Mucosa of descending colon (tissue), 3 donors: ENCODE measurements at regions not wholly inside any gene's neighbourhood (a gene's known extent, or its start where the extent isn't known, plus 50 kb on each side); places are given as distances from the start of the nearest gene placed in this dataset.

Source experiments
- ATAC-seq: fragments of 200-7000 bp; cut with Tn5 transposase; one replicate; pipeline ENCODE4 v1.9.1; 2020; ENCODE audit warnings: mild to moderate bottlenecking, moderate library complexity
- DNase-seq, 3 donors: peaks; one replicate each; pipeline ENCODE4 v3.0.0-alpha.2; 2020
- H3K36me3 ChIP-seq: fragments of 200-600 bp; one replicate; pipeline ENCODE4 v1.8.0; 2021; ENCODE audit warnings: low read depth, mild to moderate bottlenecking
- H3K4me1 ChIP-seq: fragments of 200-600 bp; one replicate; pipeline ENCODE4 v1.8.0; 2021; ENCODE audit warnings: low read depth, mild to moderate bottlenecking
- H3K4me3 ChIP-seq: fragments of 200-600 bp; one replicate; pipeline ENCODE4 v1.8.0; 2021; ENCODE audit warnings: mild to moderate bottlenecking
- H3K9me3 ChIP-seq: fragments of 200-600 bp; one replicate; pipeline ENCODE4 v1.8.0; 2021; ENCODE audit warnings: mild to moderate bottlenecking
- CTCF ChIP-seq: fragments of 200-600 bp; IDR thresholded peaks from one replicate; pipeline ENCODE4 v1.8.0; 2022; ENCODE audit warnings: antibody characterized with exemption, mild to moderate bottlenecking
- intact Hi-C, 2 donors: fragments of 100-400 bp; cut with DNase I in 1 of 2; cut with micrococcal nuclease in 1 of 2; formaldehyde crosslinking; loops; one replicate each; pipeline versions ENCODE4 v1.11.0 to v1.11.1; 2022; cut with DNase I, micrococcal nuclease
- donor health status: DM: no; HTN: no; CAD: no; lungs with moderate emphysema.
- donor health status: DM: no; HTN: no; CAD: no.
- donor health status: DM: no; HTN: yes; CAD: no.

- Histone ChIP-seq H3K36me3 (no peaks in the 10 kb centered on the region), H3K4me1 (no peaks in the 10 kb centered on the region), H3K9me3 (no peaks in the 10 kb centered on the region), H3K4me3 (no peak overlapping the region)
- TF ChIP-seq CTCF: no peak
- DNase-seq (no peak), ATAC-seq (peak; percentile 53)
- intact Hi-C loops: no loop called here
These were observed 284.4 kb downstream of the IPMK start for GRCh38 chr10:57983281-57983791.

GRCh38 chr10:57982091-57982490 is 285.6 kb downstream of the IPMK start:
- ATAC-seq: no peak
- Histone ChIP-seq H3K4me3 (no peak overlapping the region), H3K9me3 (no peaks in the 10 kb centered on the region), H3K4me1 (no peaks in the 10 kb centered on the region), H3K36me3 (no peaks in the 10 kb centered on the region)
- DNase-seq: no peak
- intact Hi-C loops: no loop called here
- no peak for TF ChIP-seq CTCF

GRCh38 chr10:57979956-57980355 is 287.7 kb downstream of the IPMK start:
- no peak for DNase-seq
- H3K36me3 ChIP-seq: no peaks in the 10 kb centered on the region
- no peak for TF ChIP-seq CTCF
- H3K4me1 ChIP-seq: no peaks in the 10 kb centered on the region
- no peaks in the 10 kb centered on the region for H3K9me3 ChIP-seq
- H3K4me3 ChIP-seq: no peak overlapping the region
- no peak for ATAC-seq
- intact Hi-C loops: no loop called here

GRCh38 chr10:57979491-57979890 is 288.2 kb downstream of the IPMK start:
- no peak overlapping the region for H3K4me3 ChIP-seq
- no peak for ATAC-seq
- no peaks in the 10 kb centered on the region for H3K9me3 ChIP-seq
- no peak for DNase-seq
- intact Hi-C loops: no loop called here
- H3K36me3 ChIP-seq: no peaks in the 10 kb centered on the region
- no peaks in the 10 kb centered on the region for H3K4me1 ChIP-seq
- no peak for TF ChIP-seq CTCF

GRCh38 chr10:57977262-57977661 is 290.4 kb downstream of the IPMK start:
- DNase-seq (no peak), ATAC-seq (peak; percentile 83)
- no peaks in the 10 kb centered on the region for H3K4me1 ChIP-seq
- H3K36me3 ChIP-seq: no peaks in the 10 kb centered on the region
- intact Hi-C loops: no loop called here
- H3K4me3 ChIP-seq: no peak overlapping the region
- no peaks in the 10 kb centered on the region for H3K9me3 ChIP-seq
- no peak for TF ChIP-seq CTCF

DNA sequence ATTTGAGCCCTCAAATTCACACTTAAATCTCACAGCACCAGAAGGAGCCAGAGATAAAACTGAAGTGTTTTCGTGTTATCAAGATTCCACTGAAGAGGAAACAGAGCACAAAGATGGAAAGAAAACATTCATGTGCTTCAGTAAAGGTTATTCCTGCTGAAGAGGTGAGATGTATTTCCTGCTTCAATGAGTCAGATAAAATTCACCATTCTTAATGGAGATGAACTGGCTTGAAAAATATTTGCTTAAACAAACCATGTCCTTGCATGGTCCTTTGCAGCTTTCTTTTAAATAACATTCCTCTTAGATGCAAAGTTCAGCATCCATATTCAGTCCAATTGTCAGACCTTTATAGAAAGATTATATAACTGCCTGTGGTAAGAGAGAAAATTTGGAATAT is 294.2 kb downstream of the IPMK start:
- Histone ChIP-seq H3K4me1 (no peaks in the 10 kb centered on the region), H3K36me3 (no peaks in the 10 kb centered on the region), H3K4me3 (no peak overlapping the region), H3K9me3 (no peaks in the 10 kb centered on the region)
- no peak for ATAC-seq
- intact Hi-C loops: no loop called here
- no peak for TF ChIP-seq CTCF
- no peak for DNase-seq
